Sigmoid colon (tissue), 6 donors: ENCODE measurements at regions not wholly inside any gene's neighbourhood (a gene's known extent, or its start where the extent isn't known, plus 50 kb on each side); places are given as distances from the start of the nearest gene placed in this dataset.

Experiments
- DNase-seq: peaks from one replicate; pipeline ENCODE4 v3.0.0-alpha.2; 2019
- H3K27ac ChIP-seq, 4 donors: fragments of 200-600 bp; sonication (generic); one replicate each; pipeline ENCODE4 v1.5.1; 2016 to 2019; ENCODE audit warnings: mild to moderate bottlenecking in 1 of 4
- H3K27me3 ChIP-seq, 3 donors: fragments of 200-600 bp; sonication (generic); one replicate each; pipeline ENCODE4 v1.5.1; 2019; ENCODE audit warnings: mild to moderate bottlenecking in 1 of 3
- H3K36me3 ChIP-seq, 4 donors: fragments of 200-600 bp; sonication (generic); one replicate each; pipeline ENCODE4 v1.5.1; 2016 to 2019
- H3K4me1 ChIP-seq, 4 donors: fragments of 200-600 bp; sonication (generic); one replicate each; pipeline ENCODE4 v1.5.1; 2017 to 2019
- H3K4me3 ChIP-seq, 4 donors: fragments of 200-600 bp; sonication (generic); one replicate each; pipeline ENCODE4 v1.5.1; 2017 to 2019; ENCODE audit warnings: mild to moderate bottlenecking in 2 of 4, moderate library complexity in 1 of 4
- H3K9me3 ChIP-seq, 4 donors: fragments of 200-600 bp in 3 of 4; sonication (generic) in 3 of 4; one replicate each; pipeline versions ENCODE4 v1.5.1 to v1.6.1; 2013 to 2019
- EP300 ChIP-seq, 4 donors: sonication (generic); formaldehyde crosslinking; IDR thresholded peaks; one replicate each; pipeline ENCODE4 v1.6.1; 2017; ENCODE audit warnings: antibody characterized with exemption in 4 of 4
- POLR2A ChIP-seq, 2 donors: fragments of 450-650 bp; IDR thresholded peaks; one replicate each; pipeline ENCODE4 v1.6.1; 2016; ENCODE audit warnings: antibody characterized with exemption in 2 of 2, mild to moderate bottlenecking in 2 of 2, moderate library complexity in 2 of 2
- POLR2AphosphoS5 ChIP-seq, 4 donors: sonication (generic); formaldehyde crosslinking; IDR thresholded peaks; one replicate each; pipeline ENCODE4 v1.6.1; 2017; ENCODE audit warnings: antibody characterized with exemption in 4 of 4
- WGBS, 2 donors: extraction: QIAGEN DNeasy Blood & Tissue Kit; methylation state at CpG; one replicate each; pipeline ENCODE4 v1.1.7; 2013; 5-methylcytosine and 5-hydroxymethylcytosine counted together
- intact Hi-C: fragments of 100-400 bp; cut with DNase I; formaldehyde crosslinking; loops from one replicate; pipeline ENCODE4 v1.15.1; 2023
- TF ChIP-seq, protein P1 (sequence below), 4 experiments: fragments of 450-650 bp in 3 of 4; fragments of 200-600 bp in 1 of 4; IDR thresholded peaks; one replicate each; pipeline ENCODE4 v1.5.1; 2016 to 2019; ENCODE audit warnings: antibody characterized with exemption in 4 of 4, mild to moderate bottlenecking in 3 of 4, moderate library complexity in 2 of 4
- donor health status: healthy with polysubstance abuse.
- donor health status: healthy.

DNA sequence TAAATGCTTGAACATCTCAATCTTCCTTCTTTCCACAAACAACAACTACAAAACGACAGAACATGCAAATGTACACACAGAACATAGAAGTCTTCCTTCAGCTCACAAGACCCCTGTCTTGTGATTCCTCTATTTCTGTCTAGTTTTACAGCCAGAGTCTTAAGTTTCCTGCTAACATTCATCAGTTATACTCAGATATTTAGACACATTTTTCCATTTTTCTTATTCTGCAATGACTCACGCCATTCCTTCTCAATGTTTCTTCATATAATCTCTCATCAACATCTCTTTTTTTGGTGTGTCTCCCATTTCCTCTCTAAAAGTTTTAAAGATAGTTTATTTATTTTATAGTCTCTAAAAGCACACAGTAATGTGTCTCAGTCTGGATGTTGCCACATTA is 1872.9 kb upstream of the PCDH20 start:
- Histone ChIP-seq H3K4me1 (no peaks in the 10 kb centered on the region), H3K9me3 (no peaks in the 10 kb centered on the region), H3K4me3 (no peak overlapping the region), H3K27ac (no peak overlapping the region), H3K36me3 (no peaks in the 10 kb centered on the region), H3K27me3 (no peaks in the 10 kb centered on the region)
- intact Hi-C loops, result no loop called here
- TF ChIP-seq, protein P1, sequence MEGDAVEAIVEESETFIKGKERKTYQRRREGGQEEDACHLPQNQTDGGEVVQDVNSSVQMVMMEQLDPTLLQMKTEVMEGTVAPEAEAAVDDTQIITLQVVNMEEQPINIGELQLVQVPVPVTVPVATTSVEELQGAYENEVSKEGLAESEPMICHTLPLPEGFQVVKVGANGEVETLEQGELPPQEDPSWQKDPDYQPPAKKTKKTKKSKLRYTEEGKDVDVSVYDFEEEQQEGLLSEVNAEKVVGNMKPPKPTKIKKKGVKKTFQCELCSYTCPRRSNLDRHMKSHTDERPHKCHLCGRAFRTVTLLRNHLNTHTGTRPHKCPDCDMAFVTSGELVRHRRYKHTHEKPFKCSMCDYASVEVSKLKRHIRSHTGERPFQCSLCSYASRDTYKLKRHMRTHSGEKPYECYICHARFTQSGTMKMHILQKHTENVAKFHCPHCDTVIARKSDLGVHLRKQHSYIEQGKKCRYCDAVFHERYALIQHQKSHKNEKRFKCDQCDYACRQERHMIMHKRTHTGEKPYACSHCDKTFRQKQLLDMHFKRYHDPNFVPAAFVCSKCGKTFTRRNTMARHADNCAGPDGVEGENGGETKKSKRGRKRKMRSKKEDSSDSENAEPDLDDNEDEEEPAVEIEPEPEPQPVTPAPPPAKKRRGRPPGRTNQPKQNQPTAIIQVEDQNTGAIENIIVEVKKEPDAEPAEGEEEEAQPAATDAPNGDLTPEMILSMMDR (IDR thresholded peaks at IDR 0.05), result no peak
- TF ChIP-seq EP300 (IDR thresholded peaks at IDR 0.05) (no peak), POLR2AphosphoS5 (IDR thresholded peaks at IDR 0.05) (no peak), POLR2A (IDR thresholded peaks at IDR 0.05) (no peak)
- WGBS, 2 donors, result 58 to 61% methylated on average over 2 of the region's 2 CpGs
- no peak for DNase-seq

DNA sequence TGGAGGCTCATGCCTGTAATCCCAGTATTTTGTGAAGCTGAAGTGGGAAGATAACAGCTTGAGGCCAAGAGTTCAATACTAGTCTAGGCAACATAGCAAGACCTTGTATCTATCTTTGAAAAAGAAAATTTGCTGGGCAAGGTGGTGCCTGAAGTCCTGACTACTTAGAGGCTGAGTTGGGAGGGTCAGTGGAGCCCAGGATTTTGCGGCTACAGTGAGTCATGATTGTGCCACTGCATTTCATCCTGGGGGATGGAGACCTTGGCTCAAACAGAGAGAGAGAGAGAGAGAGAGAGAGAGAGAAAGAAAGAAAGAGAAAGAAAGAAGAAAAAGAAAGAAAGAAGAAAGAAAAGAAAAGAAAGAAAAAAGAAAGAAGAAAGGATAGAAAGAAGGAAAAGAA is 1872.3 kb upstream of the PCDH20 start:
- no peaks in the 10 kb centered on the region for H3K27me3 ChIP-seq
- intact Hi-C loops, result no loop called here
- no peak for TF ChIP-seq POLR2AphosphoS5 (IDR thresholded peaks at IDR 0.05)
- TF ChIP-seq EP300 (IDR thresholded peaks at IDR 0.05), result no peak
- no peak for TF ChIP-seq POLR2A (IDR thresholded peaks at IDR 0.05)
- TF ChIP-seq, protein P1 (IDR thresholded peaks at IDR 0.05), result no peak
- no peaks in the 10 kb centered on the region for H3K36me3 ChIP-seq
- DNase-seq, result no peak
- H3K27ac ChIP-seq, result no peak overlapping the region
- H3K4me1 ChIP-seq, result no peaks in the 10 kb centered on the region
- 91 to 94% methylated on average over 1 of the region's 1 CpG for whole genome bisulfite sequencing, 2 donors
- H3K4me3 ChIP-seq, result no peak overlapping the region
- no peaks in the 10 kb centered on the region for H3K9me3 ChIP-seq

DNA sequence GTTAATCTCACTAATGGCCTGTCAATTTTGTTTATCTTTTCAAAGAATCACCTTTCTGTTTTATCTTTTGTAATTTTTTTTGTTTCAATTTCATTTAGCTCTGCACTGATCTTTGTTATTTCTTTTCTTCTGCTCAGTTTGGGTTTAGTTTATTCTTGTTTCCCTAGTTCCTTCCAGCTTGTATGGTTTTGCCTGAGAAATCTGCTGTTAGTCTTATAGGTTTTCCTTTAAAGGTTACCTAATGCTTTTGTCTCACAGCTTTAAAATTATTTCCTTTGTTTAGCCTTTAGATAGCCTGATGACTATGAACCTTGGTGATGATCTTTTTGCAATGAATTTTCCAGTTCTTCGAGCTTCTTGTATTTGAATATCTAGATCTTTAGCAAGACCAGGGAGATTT is 1869.8 kb upstream of the PCDH20 start:
- intact Hi-C loops, result no loop called here
- no peak overlapping the region for H3K4me3 ChIP-seq

DNA sequence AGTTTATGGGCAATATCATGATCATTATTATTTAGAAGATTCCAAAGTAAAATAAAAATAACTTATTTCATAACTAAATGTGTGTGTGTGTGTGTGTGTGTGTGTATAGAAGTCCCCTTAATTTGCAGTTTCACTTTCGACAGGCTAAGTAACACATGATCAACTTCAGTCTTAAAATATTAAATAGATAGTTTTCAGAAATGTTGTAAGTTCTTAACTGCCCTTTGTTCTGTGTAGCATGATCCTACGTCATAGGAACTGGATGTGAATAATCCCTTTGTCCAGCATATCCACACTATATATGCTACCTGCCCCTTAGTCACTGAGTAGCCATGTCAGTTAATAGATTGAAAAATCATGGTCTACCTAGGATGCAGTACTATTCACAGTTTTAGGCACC is 1863.5 kb upstream of the PCDH20 start:
- TF ChIP-seq EP300 (IDR thresholded peaks at IDR 0.05) (no peak), POLR2A (IDR thresholded peaks at IDR 0.05) (no peak), POLR2AphosphoS5 (IDR thresholded peaks at IDR 0.05) (no peak)
- TF ChIP-seq, protein P1 (IDR thresholded peaks at IDR 0.05), result no peak
- H3K4me1 ChIP-seq, result no peaks in the 10 kb centered on the region
- H3K36me3 ChIP-seq, result no peaks in the 10 kb centered on the region
- H3K4me3 ChIP-seq, result no peak overlapping the region
- peaks cover 0 to under 1% (median 0%) of the 10 kb centered on the region in 4 donors for H3K9me3 ChIP-seq
- 78 to 87% methylated on average over 2 of the region's 2 CpGs for WGBS, 2 donors
- no peak overlapping the region for H3K27ac ChIP-seq
- intact Hi-C loops, result no loop called here
- DNase-seq, result no peak
- no peaks in the 10 kb centered on the region for H3K27me3 ChIP-seq

More for the DNA sequence above, 1869.8 kb upstream of the PCDH20 start:
- H3K36me3 ChIP-seq, result no peaks in the 10 kb centered on the region
- WGBS, 2 donors, result 75 to 84% methylated on average over 1 of the region's 1 CpG
- no peak overlapping the region for H3K27ac ChIP-seq
- DNase-seq, result no peak
- H3K4me1 ChIP-seq, result no peaks in the 10 kb centered on the region
- H3K27me3 ChIP-seq, result no peaks in the 10 kb centered on the region
- TF ChIP-seq POLR2A (IDR thresholded peaks at IDR 0.05) (no peak), POLR2AphosphoS5 (IDR thresholded peaks at IDR 0.05) (no peak), EP300 (IDR thresholded peaks at IDR 0.05) (no peak)
- TF ChIP-seq, protein P1 (IDR thresholded peaks at IDR 0.05), result no peak
- no peaks in the 10 kb centered on the region for H3K9me3 ChIP-seq

DNA sequence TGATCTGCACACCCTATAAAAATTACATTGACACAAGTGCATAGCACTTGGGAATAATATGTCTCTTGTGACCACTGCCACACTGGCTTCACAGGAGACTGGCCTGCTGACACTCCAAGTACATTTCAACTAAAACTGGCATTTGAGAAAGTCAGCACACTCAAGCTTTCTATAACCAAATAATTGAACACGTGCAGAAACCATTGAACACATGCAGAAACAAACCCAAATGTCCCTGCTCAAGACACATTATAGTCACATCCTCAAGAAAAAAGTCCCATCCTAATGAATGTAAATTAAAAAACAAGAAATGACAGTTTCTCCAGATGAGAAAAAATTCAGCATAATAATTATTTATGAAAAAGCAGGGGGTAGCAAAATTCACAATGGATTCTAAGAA is 1859.1 kb upstream of the PCDH20 start:
- intact Hi-C loops, result no loop called here
- Histone ChIP-seq H3K9me3 (peaks cover 0 to 3% (median 0%) of the 10 kb centered on the region in 4 donors), H3K4me1 (no peaks in the 10 kb centered on the region), H3K36me3 (no peaks in the 10 kb centered on the region), H3K4me3 (no peak overlapping the region), H3K27me3 (no peaks in the 10 kb centered on the region), H3K27ac (no peak overlapping the region)
- WGBS, 2 donors, result 70 to 79% methylated on average over 1 of the region's 1 CpG
- no peak for DNase-seq
- TF ChIP-seq, protein P1 (IDR thresholded peaks at IDR 0.05), result no peak
- no peak for TF ChIP-seq POLR2A (IDR thresholded peaks at IDR 0.05)
- no peak for TF ChIP-seq EP300 (IDR thresholded peaks at IDR 0.05)
- TF ChIP-seq POLR2AphosphoS5 (IDR thresholded peaks at IDR 0.05), result no peak
